Central memory CD8-positive, alpha-beta T cell (primary cell): ENCODE measurements at regions not wholly inside any gene's neighbourhood (a gene's known extent, or its start where the extent isn't known, plus 50 kb on each side); places are given as distances from the start of the nearest gene placed in this dataset.

Experiments used
- ATAC-seq: fragments of 150-1000 bp; cut with Tn5 transposase; replicated peaks from 2 replicates; pipeline ENCODE4 v1.10.0; 2022; ENCODE audit warnings: mild to moderate bottlenecking, moderate FRiP score, moderate number of reproducible peaks; ENCODE audit not compliant: poor library complexity, severe bottlenecking; ENCODE audit errors: extremely low read depth
- DNase-seq, 2 donors: peaks; one replicate each; pipeline ENCODE4 v3.0.0; 2021; ENCODE audit warnings: low spot score in 2 of 2
- H3K27ac Mint-ChIP-seq: one replicate; pipeline ENCODE4 v1.8.0; 2022; ENCODE audit warnings: low read depth, mild to moderate bottlenecking, moderate library complexity, mixed read lengths
- H3K27me3 Mint-ChIP-seq: one replicate; pipeline ENCODE4 v1.8.0; 2022; ENCODE audit warnings: mixed read lengths
- H3K36me3 Mint-ChIP-seq: one replicate; pipeline ENCODE4 v1.8.0; 2022; ENCODE audit warnings: mild to moderate bottlenecking, moderate library complexity, mixed read lengths; ENCODE audit not compliant: insufficient read depth
- H3K4me1 Mint-ChIP-seq: one replicate; pipeline ENCODE4 v1.8.0; 2022; ENCODE audit warnings: mixed read lengths
- H3K4me3 Mint-ChIP-seq: one replicate; pipeline ENCODE4 v1.8.0; 2022; ENCODE audit warnings: mild to moderate bottlenecking, moderate library complexity, mixed read lengths
- H3K9me3 Mint-ChIP-seq: one replicate; pipeline ENCODE4 v1.8.0; 2022; ENCODE audit warnings: mixed read lengths

- H3K36me3 Mint-ChIP-seq, result no peaks in the 10 kb centered on the region
- no peak for DNase-seq
- H3K4me1 Mint-ChIP-seq, result no peaks in the 10 kb centered on the region
- H3K27ac Mint-ChIP-seq, result no peak overlapping the region
- H3K4me3 Mint-ChIP-seq, result no peak overlapping the region
- H3K27me3 Mint-ChIP-seq, result peaks cover 8% of the 10 kb centered on the region
- peaks cover 5% of the 10 kb centered on the region for H3K9me3 Mint-ChIP-seq
- no peak for ATAC-seq
Measured at GRCh38 chr2:122100756-122101155, 345.3 kb downstream of the TSN start.

- Mint-ChIP-seq H3K9me3 (peaks cover 5% of the 10 kb centered on the region), H3K4me1 (no peaks in the 10 kb centered on the region), H3K27me3 (peaks cover 8% of the 10 kb centered on the region), H3K27ac (no peak overlapping the region), H3K4me3 (no peak overlapping the region), H3K36me3 (no peaks in the 10 kb centered on the region)
- DNase-seq (no peak), ATAC-seq (no peak)
Measured at GRCh38 chr2:122101319-122101718, 345.9 kb downstream of the TSN start.

GRCh38 chr2:122105171-122105876 is 349.9 kb downstream of the TSN start:
- DNase-seq, result no peak
- ATAC-seq, result no peak
- H3K4me3 Mint-ChIP-seq, result no peak overlapping the region
- no peaks in the 10 kb centered on the region for H3K4me1 Mint-ChIP-seq
- peaks cover 5% of the 10 kb centered on the region for H3K9me3 Mint-ChIP-seq
- H3K36me3 Mint-ChIP-seq, result no peaks in the 10 kb centered on the region
- no peak overlapping the region for H3K27ac Mint-ChIP-seq
- peaks cover 18% of the 10 kb centered on the region for H3K27me3 Mint-ChIP-seq

GRCh38 chr2:122105877-122106206 is 350.4 kb downstream of the TSN start:
- Mint-ChIP-seq H3K4me1 (no peaks in the 10 kb centered on the region), H3K27ac (no peak overlapping the region), H3K4me3 (no peak overlapping the region), H3K27me3 (peaks cover 22% of the 10 kb centered on the region), H3K9me3 (peaks cover 5% of the 10 kb centered on the region), H3K36me3 (no peaks in the 10 kb centered on the region)
- ATAC-seq (no peak), DNase-seq (no peak)

- peaks cover 5% of the 10 kb centered on the region for H3K9me3 Mint-ChIP-seq
- peaks cover 22% of the 10 kb centered on the region for H3K27me3 Mint-ChIP-seq
- DNase-seq (no peak), ATAC-seq (no peak)
- H3K4me3 Mint-ChIP-seq, result no peak overlapping the region
- no peak overlapping the region for H3K27ac Mint-ChIP-seq
- no peaks in the 10 kb centered on the region for H3K4me1 Mint-ChIP-seq
- H3K36me3 Mint-ChIP-seq, result no peaks in the 10 kb centered on the region
Measured at GRCh38 chr2:122108186-122108585, 352.7 kb downstream of the TSN start.

GRCh38 chr2:122112216-122113005 is 357.0 kb downstream of the TSN start:
- Mint-ChIP-seq H3K36me3 (no peaks in the 10 kb centered on the region), H3K9me3 (no peaks in the 10 kb centered on the region), H3K27me3 (peaks cover 22% of the 10 kb centered on the region), H3K27ac (no peak overlapping the region), H3K4me1 (no peaks in the 10 kb centered on the region), H3K4me3 (no peak overlapping the region)
- ATAC-seq (no peak), DNase-seq (no peak)

GRCh38 chr2:122114421-122114820 is 359.0 kb downstream of the TSN start:
- ATAC-seq, result no peak

DNA sequence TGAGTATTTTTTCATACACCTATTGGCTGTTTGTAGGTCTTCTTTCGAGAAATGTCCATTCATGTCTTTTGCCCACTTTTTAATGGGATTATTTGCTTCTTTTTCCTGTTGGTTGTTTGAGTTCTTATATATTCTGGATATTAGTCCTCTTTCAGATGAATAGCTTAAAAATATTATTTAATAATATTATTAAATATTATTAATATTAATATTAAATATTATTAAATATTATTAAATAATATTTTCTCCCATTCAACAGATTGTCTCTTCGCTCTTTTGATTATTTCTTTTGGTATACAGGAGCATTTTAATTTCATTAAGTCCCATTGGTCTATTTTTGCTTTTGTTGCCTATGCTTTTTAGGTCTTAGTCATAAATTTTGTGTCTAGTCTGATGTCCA is 361.9 kb downstream of the TSN start:
- Mint-ChIP-seq H3K36me3 (no peaks in the 10 kb centered on the region), H3K4me3 (no peak overlapping the region), H3K27ac (no peak overlapping the region), H3K4me1 (no peaks in the 10 kb centered on the region), H3K27me3 (no peaks in the 10 kb centered on the region), H3K9me3 (peaks cover 8% of the 10 kb centered on the region)
- ATAC-seq (no peak), DNase-seq (no peak)

More at GRCh38 chr2:122114421-122114820, 359.0 kb downstream of the TSN start:
- no peaks in the 10 kb centered on the region for H3K9me3 Mint-ChIP-seq
- H3K4me1 Mint-ChIP-seq, result no peaks in the 10 kb centered on the region
- H3K27me3 Mint-ChIP-seq, result peaks cover 13% of the 10 kb centered on the region
- H3K4me3 Mint-ChIP-seq, result no peak overlapping the region
- H3K36me3 Mint-ChIP-seq, result no peaks in the 10 kb centered on the region
- H3K27ac Mint-ChIP-seq, result no peak overlapping the region
- DNase-seq, result no peak

DNA sequence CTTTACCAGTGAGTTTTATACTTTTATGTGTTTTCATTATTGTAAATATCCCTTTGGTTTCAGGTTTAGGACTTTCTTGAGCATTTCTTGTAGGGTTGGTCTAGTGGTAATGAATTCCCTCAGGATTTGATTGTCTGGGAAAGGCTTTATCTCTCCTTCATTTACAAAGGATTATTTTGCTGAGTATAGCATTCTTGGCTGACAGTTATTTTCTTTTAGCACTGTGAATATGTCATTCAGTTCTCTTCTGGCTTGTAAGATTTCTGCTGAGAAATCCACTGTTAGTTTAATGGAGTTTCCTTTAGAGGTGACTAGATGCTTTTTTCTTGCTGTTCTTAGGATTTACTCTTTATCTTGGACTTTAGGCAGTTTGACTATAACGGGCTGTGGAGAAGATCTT is 373.9 kb downstream of the TSN start:
- no peak overlapping the region for H3K4me3 Mint-ChIP-seq
- H3K4me1 Mint-ChIP-seq, result no peaks in the 10 kb centered on the region
- DNase-seq (no peak), ATAC-seq (no peak)
- H3K27me3 Mint-ChIP-seq, result no peaks in the 10 kb centered on the region
- peaks cover 3% of the 10 kb centered on the region for H3K36me3 Mint-ChIP-seq
- H3K27ac Mint-ChIP-seq, result no peak overlapping the region
- H3K9me3 Mint-ChIP-seq, result peaks cover 22% of the 10 kb centered on the region

GRCh38 chr2:122132147-122132691 is 376.8 kb downstream of the TSN start:
- no peak overlapping the region for H3K27ac Mint-ChIP-seq
- H3K9me3 Mint-ChIP-seq, result peaks cover 16% of the 10 kb centered on the region
- H3K4me1 Mint-ChIP-seq, result no peaks in the 10 kb centered on the region
- H3K4me3 Mint-ChIP-seq, result no peak overlapping the region
- ATAC-seq (no peak), DNase-seq (no peak)
- H3K27me3 Mint-ChIP-seq, result no peaks in the 10 kb centered on the region
- H3K36me3 Mint-ChIP-seq, result peaks cover 3% of the 10 kb centered on the region

DNA sequence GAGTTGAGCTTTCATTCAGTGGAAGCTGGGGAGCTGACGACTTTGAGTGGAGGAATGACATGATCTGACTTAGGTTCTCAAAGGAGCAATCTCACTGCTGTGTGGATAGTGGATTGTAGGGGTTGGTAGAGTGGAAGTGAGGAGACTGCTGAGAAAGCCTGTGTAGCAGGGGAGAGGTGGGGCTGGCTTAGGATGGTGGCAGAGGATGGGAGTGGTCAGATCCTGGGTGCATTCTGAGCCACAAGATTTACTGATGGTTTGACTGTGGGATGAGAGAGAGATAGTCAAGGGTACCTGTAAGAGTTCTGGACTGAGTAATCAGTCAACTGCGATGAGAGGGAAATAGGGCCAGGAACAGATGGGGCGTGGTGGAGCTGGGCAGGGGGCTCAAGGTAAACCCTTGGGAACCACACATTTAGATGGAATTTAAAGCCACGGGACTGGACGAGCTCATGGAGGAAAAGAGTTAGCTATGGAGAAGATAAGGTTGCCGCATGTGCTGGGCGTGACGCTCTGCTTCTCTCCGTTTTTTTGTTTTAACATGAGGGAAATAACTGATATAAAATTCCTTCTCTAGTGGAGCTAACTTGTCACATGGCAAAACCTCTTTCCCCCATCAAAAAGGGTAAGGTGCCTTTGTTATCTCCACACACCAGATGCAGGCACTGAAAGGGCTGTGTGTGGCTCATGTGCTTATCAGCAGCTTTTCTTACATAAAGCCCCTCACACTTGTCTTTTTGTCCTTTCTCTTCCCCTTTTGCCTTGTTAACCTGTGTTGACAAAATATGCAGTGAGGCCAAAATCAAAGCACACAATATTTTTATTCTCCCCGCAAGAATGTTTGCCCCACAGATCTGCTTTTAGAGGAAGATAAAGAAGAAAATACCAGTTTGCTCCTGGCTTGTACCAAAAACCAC is 379.8 kb downstream of the TSN start:
- no peak overlapping the region for H3K4me3 Mint-ChIP-seq
- ATAC-seq, result no peak
- no peaks in the 10 kb centered on the region for H3K27me3 Mint-ChIP-seq
- no peaks in the 10 kb centered on the region for H3K4me1 Mint-ChIP-seq
- no peak overlapping the region for H3K27ac Mint-ChIP-seq
- H3K9me3 Mint-ChIP-seq, result peaks cover 6% of the 10 kb centered on the region
- peaks cover 6% of the 10 kb centered on the region for H3K36me3 Mint-ChIP-seq
- DNase-seq, result no peak

DNA sequence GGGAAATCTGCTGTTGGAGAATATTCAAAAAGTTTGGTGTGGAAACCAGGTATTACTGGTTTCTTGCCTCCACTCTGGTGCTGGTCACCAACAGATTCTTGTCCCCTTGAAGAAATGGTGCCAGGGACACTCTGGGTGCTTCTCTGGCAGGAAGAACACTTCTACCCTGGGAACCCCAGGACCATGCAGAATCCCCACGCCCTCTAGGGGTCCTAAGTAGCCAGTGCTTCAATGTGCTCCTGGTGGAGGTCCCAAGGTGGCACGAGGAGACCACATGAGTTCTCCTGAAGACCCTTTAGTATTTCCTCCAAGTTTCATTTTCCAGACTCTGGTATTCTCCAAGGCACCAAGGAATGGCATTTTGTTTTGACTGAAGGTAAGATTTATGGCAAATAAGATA is 380.6 kb downstream of the TSN start:
- H3K27ac Mint-ChIP-seq, result no peak overlapping the region
- ATAC-seq, result no peak
- H3K4me3 Mint-ChIP-seq, result no peak overlapping the region
- no peaks in the 10 kb centered on the region for H3K27me3 Mint-ChIP-seq
- no peak for DNase-seq
- peaks cover 3% of the 10 kb centered on the region for H3K36me3 Mint-ChIP-seq
- no peaks in the 10 kb centered on the region for H3K4me1 Mint-ChIP-seq
- H3K9me3 Mint-ChIP-seq, result no peaks in the 10 kb centered on the region
